ENCODE measurements at regions not wholly inside any gene's neighbourhood (a gene's known extent, or its start where the extent isn't known, plus 50 kb on each side); places are given as distances from the start of the nearest gene placed in this dataset.

- CTCF ChIA-PET: no interaction called here
Observed at GRCh38 chr5:18057725-18058124, 423.5 kb downstream of the TAF11L14 start.

GRCh38 chr5:18067615-18068014 is 433.4 kb downstream of the TAF11L14 start:
- Histone ChIP-seq H3K4me3 (ENCODE audit: low read depth in 2 of 2, low read length in 2 of 2) (no peak overlapping the region), H3K36me3 (ENCODE audit: control insufficient read depth, insufficient read depth, low read length) (no peaks in the 10 kb centered on the region), H3K4me1 (ENCODE audit: control insufficient read depth, insufficient read depth, low read length) (no peaks in the 10 kb centered on the region), H3K27ac (ENCODE audit: low read length) (no peak overlapping the region), H3K27me3 (ENCODE audit: control insufficient read depth, insufficient read depth, low read length) (no peaks in the 10 kb centered on the region), H3K9me3 (ENCODE audit: control insufficient read depth, insufficient read depth, low read depth, low read length) (no peaks in the 10 kb centered on the region)
- CTCF ChIA-PET: no interaction called here
- no TSS peak for BruUV-seq (replicated peaks)
- intact Hi-C loops (cut with micrococcal nuclease; ENCODE audit: unreplicated experiment): no loop called here
- POLR2A ChIA-PET: no interaction called here
- in situ Hi-C loops (cut with HindIII; ENCODE audit: low pct_unique_long_range_greater_than_20kb, low sequenced_read_pairs): no loop called here
- DNase-seq (ENCODE audit: low read depth, low spot score) (no peak), ATAC-seq (no peak)
- TF ChIP-seq CTCF (IDR thresholded peaks at IDR 0.05): no peak
- TF ChIP-seq REST (IDR thresholded peaks at IDR 0.05; ENCODE audit: insufficient read depth in 1 of 2, low read depth in 2 of 2, low read length in 1 of 2): no peak
- no peak for TF ChIP-seq TCF7L2 (IDR thresholded peaks at IDR 0.05; ENCODE audit: low read depth, low read length)
- TF ChIP-seq POLR2AphosphoS5 (IDR thresholded peaks at IDR 0.05; ENCODE audit: low read depth, low read length): no peak
- no peak for TF ChIP-seq SIN3A (IDR thresholded peaks at IDR 0.05; ENCODE audit: borderline replicate concordance, insufficient read depth, low read depth, low read length)

More at GRCh38 chr5:18057725-18058124, 423.5 kb downstream of the TAF11L14 start:
- intact Hi-C loops (cut with micrococcal nuclease; ENCODE audit: unreplicated experiment): no loop called here
- Histone ChIP-seq H3K9me3 (ENCODE audit: control insufficient read depth, insufficient read depth, low read depth, low read length) (no peaks in the 10 kb centered on the region), H3K4me3 (ENCODE audit: low read depth in 2 of 2, low read length in 2 of 2) (no peak overlapping the region), H3K27me3 (ENCODE audit: control insufficient read depth, insufficient read depth, low read length) (no peaks in the 10 kb centered on the region), H3K27ac (ENCODE audit: low read length) (no peak overlapping the region), H3K36me3 (ENCODE audit: control insufficient read depth, insufficient read depth, low read length) (no peaks in the 10 kb centered on the region), H3K4me1 (ENCODE audit: control insufficient read depth, insufficient read depth, low read length) (no peaks in the 10 kb centered on the region)
- DNase-seq (ENCODE audit: low read depth, low spot score) (no peak), ATAC-seq (no peak)
- no TSS peak for BruUV-seq (replicated peaks)
- in situ Hi-C loops (cut with HindIII; ENCODE audit: low pct_unique_long_range_greater_than_20kb, low sequenced_read_pairs): no loop called here
- no peak for TF ChIP-seq TCF7L2 (IDR thresholded peaks at IDR 0.05; ENCODE audit: low read depth, low read length)
- TF ChIP-seq CTCF (IDR thresholded peaks at IDR 0.05): no peak
- no peak for TF ChIP-seq SIN3A (IDR thresholded peaks at IDR 0.05; ENCODE audit: borderline replicate concordance, insufficient read depth, low read depth, low read length)
- TF ChIP-seq REST (IDR thresholded peaks at IDR 0.05; ENCODE audit: insufficient read depth in 1 of 2, low read depth in 2 of 2, low read length in 1 of 2): no peak
- no peak for TF ChIP-seq POLR2AphosphoS5 (IDR thresholded peaks at IDR 0.05; ENCODE audit: low read depth, low read length)
- POLR2A ChIA-PET: no interaction called here
